ENCODE measurements at regions not wholly inside any gene's neighbourhood (a gene's known extent, or its start where the extent isn't known, plus 50 kb on each side); places are given as distances from the start of the nearest gene placed in this dataset.

GRCh38 chr2:60623040-60623439 lies 69.6 kb upstream of the BCL11A start:
- Histone ChIP-seq H3K4me3 (no peak overlapping the region), H3F3A (replicated peaks; ENCODE audit: low read depth) (no peaks in the 10 kb centered on the region), H3K27ac (ENCODE audit: low read depth) (no peak overlapping the region), H3K79me2 (replicated peaks; ENCODE audit: insufficient read depth) (no peaks in the 10 kb centered on the region), H3K4me2 (no peak overlapping the region), H3K27me3 (ENCODE audit: insufficient read depth) (no peaks in the 10 kb centered on the region), H3K9me2 (ENCODE audit: insufficient read depth) (no peaks in the 10 kb centered on the region), H4K20me1 (replicated peaks; ENCODE audit: insufficient read depth) (no peaks in the 10 kb centered on the region), H3K36me3 (ENCODE audit: insufficient read depth) (no peaks in the 10 kb centered on the region), H2AFZ (no peak overlapping the region), H3K4me1 (ENCODE audit: insufficient read depth) (peaks cover 8% of the 10 kb centered on the region; the same call in 1 of the 2 replicates)
- DNase-seq (ENCODE audit: low spot score) (no peak), ATAC-seq (no peak)
- Mint-ChIP-seq H3K27ac (no peak overlapping the region), H3K27me3 (ENCODE audit: insufficient read depth, low read depth, poor library complexity) (peaks cover 4% of the 10 kb centered on the region), H3K4me3 (no peak overlapping the region), H3K36me3 (ENCODE audit: low read depth) (no peaks in the 10 kb centered on the region), H3K9me3 (no peaks in the 10 kb centered on the region), H3K4me1 (peaks cover 4% of the 10 kb centered on the region; the same call in 2 of the 3 replicates)
- no peak for TF ChIP-seq ZNF114 (CRISPR knock-in tag; IDR thresholded peaks at IDR 0.05)
- no peak for TF ChIP-seq NANOG (IDR thresholded peaks at IDR 0.05; ENCODE audit: borderline replicate concordance)
- TF ChIP-seq JUNB (IDR thresholded peaks at IDR 0.05; ENCODE audit: unreplicated experiment): no peak
- no peak for TF ChIP-seq ZNF331 (CRISPR knock-in tag; IDR thresholded peaks at IDR 0.05; ENCODE audit: low read depth)
- no peak for TF ChIP-seq CREB1 (CRISPR knock-in tag; IDR thresholded peaks at IDR 0.05; ENCODE audit: low read depth)

- H3K4me3 ChIP-seq: no peak overlapping the region
- H3K27ac Mint-ChIP-seq: no peak overlapping the region
- no peaks in the 10 kb centered on the region; the same call in 2 of the 3 replicates for H3K9me3 Mint-ChIP-seq
- peaks cover 5% of the 10 kb centered on the region for H3K27me3 Mint-ChIP-seq (ENCODE audit: insufficient read depth, low read depth, poor library complexity)
- no peaks in the 10 kb centered on the region for H3K36me3 Mint-ChIP-seq (ENCODE audit: low read depth)
- H3K9me2 ChIP-seq (ENCODE audit: insufficient read depth): no peaks in the 10 kb centered on the region
- H3K4me1 Mint-ChIP-seq: peaks cover 23% of the 10 kb centered on the region
- no peak overlapping the region for H2AFZ ChIP-seq
- no peaks in the 10 kb centered on the region for H3K27me3 ChIP-seq (ENCODE audit: insufficient read depth)
- no peak for ATAC-seq
- no peaks in the 10 kb centered on the region for H3K36me3 ChIP-seq (ENCODE audit: insufficient read depth)
- H4K20me1 ChIP-seq (replicated peaks; ENCODE audit: insufficient read depth): no peaks in the 10 kb centered on the region
- H3K79me2 ChIP-seq (replicated peaks; ENCODE audit: insufficient read depth): no peaks in the 10 kb centered on the region
- H3F3A ChIP-seq (replicated peaks; ENCODE audit: low read depth): no peaks in the 10 kb centered on the region
- no peak overlapping the region for H3K4me2 ChIP-seq
- H3K4me1 ChIP-seq (ENCODE audit: insufficient read depth): peaks cover 19% of the 10 kb centered on the region
- no peak overlapping the region for H3K27ac ChIP-seq (ENCODE audit: low read depth)
- DNase-seq (ENCODE audit: low spot score): no peak
- no peak overlapping the region for H3K4me3 Mint-ChIP-seq
- TF ChIP-seq STAT1 (IDR thresholded peaks at IDR 0.05; ENCODE audit: unreplicated experiment): no peak
- TF ChIP-seq POLR2AphosphoS5 (IDR thresholded peaks at IDR 0.05; ENCODE audit: low read depth): no peak
- no peak for TF ChIP-seq ZNF114 (CRISPR knock-in tag; IDR thresholded peaks at IDR 0.05)
- TF ChIP-seq CTCF (conservative IDR thresholded peaks at IDR 0.05; ENCODE audit: low read depth in 2 of 2): no peak
- no peak for TF ChIP-seq CREB1 (CRISPR knock-in tag; IDR thresholded peaks at IDR 0.05; ENCODE audit: low read depth)
- no peak for TF ChIP-seq ZNF331 (CRISPR knock-in tag; IDR thresholded peaks at IDR 0.05; ENCODE audit: low read depth)
- TF ChIP-seq JUNB (IDR thresholded peaks at IDR 0.05; ENCODE audit: unreplicated experiment): no peak
- TF ChIP-seq EZH2 (IDR thresholded peaks at IDR 0.05; ENCODE audit: low read depth, unreplicated experiment): no peak
- no peak for TF ChIP-seq REST (IDR thresholded peaks at IDR 0.05; ENCODE audit: unreplicated experiment)
- no peak for TF ChIP-seq NANOG (IDR thresholded peaks at IDR 0.05; ENCODE audit: borderline replicate concordance)
- no peak for TF ChIP-seq ETS1 (IDR thresholded peaks at IDR 0.05)
- TF ChIP-seq EZH2phosphoT487 (IDR thresholded peaks at IDR 0.05; ENCODE audit: unreplicated experiment): no peak
Measured at GRCh38 chr2:60627412-60627811, 74.0 kb upstream of the BCL11A start.
